ENCODE measurements at regions not wholly inside any gene's neighbourhood (a gene's known extent, or its start where the extent isn't known, plus 50 kb on each side); places are given as distances from the start of the nearest gene placed in this dataset.

GRCh38 chr4:16384576-16384975, 158.3 kb upstream of the TAPT1 start:
- Histone ChIP-seq H3K4me3 (replicated peaks in 1 of 3; ENCODE audit: insufficient read depth in 1 of 3, low read depth in 1 of 3, low read length in 3 of 3) (no peak overlapping the region), H3K79me2 (ENCODE audit: control insufficient read depth, insufficient read depth, low read length) (no peaks in the 10 kb centered on the region), H3K27ac (ENCODE audit: insufficient read depth, low read depth, low read length) (no peak overlapping the region), H3K36me3 (ENCODE audit: control insufficient read depth in 2 of 2, extremely low read depth in 1 of 2, insufficient read depth in 2 of 2, low read length in 2 of 2) (no peaks in the 10 kb centered on the region), H3K9ac (replicated peaks; ENCODE audit: extremely low read depth, insufficient read depth, low read length) (no peak overlapping the region), H2AFZ (ENCODE audit: low read depth, low read length) (no peak overlapping the region), H3K9me1 (replicated peaks; ENCODE audit: control insufficient read depth, extremely low read depth, insufficient read depth, low read length) (no peaks in the 10 kb centered on the region), H3K4me2 (ENCODE audit: insufficient read depth, low read length) (no peak overlapping the region), H3K4me1 (ENCODE audit: control insufficient read depth, extremely low read depth, insufficient read depth, low read length) (no peaks in the 10 kb centered on the region), H3K9me3 (replicated peaks; ENCODE audit: control insufficient read depth, insufficient read depth, low read length) (no peaks in the 10 kb centered on the region), H4K20me1 (replicated peaks; ENCODE audit: control insufficient read depth, extremely low read depth, insufficient read depth, low read length) (no peaks in the 10 kb centered on the region), H3K27me3 (ENCODE audit: control insufficient read depth in 2 of 2, insufficient read depth in 2 of 2, low read length in 2 of 2) (no peaks in the 10 kb centered on the region)
- ChIA-PET POLR2A (no interaction called here), CTCF (no interaction called here)
- no TSS peak for BruUV-seq (replicated peaks)
- no peak for FAIRE-seq
- intact Hi-C loops (cut with micrococcal nuclease) (no loop called here), dilution Hi-C loops (cut with MboI; ENCODE audit: extremely low pct_ligation_motif_present, low sequenced_read_pairs) (no loop called here)
- DNase-seq (ENCODE audit: low read depth, low spot score), result no peak
- TF ChIP-seq FOS (IDR thresholded peaks at IDR 0.05; ENCODE audit: borderline replicate concordance, insufficient read depth, low read length) (no peak), CTCF (IDR thresholded peaks at IDR 0.05; ENCODE audit: extremely low read depth in 1 of 2, insufficient read depth in 1 of 2, low read depth in 1 of 2, low read length in 2 of 2) (no peak), POLR2AphosphoS5 (IDR thresholded peaks at IDR 0.05; ENCODE audit: insufficient read depth, low read depth, low read length) (no peak), GATA2 (IDR thresholded peaks at IDR 0.05; ENCODE audit: insufficient read depth, insufficient read length, low read depth, low read length) (no peak), MAX (IDR thresholded peaks at IDR 0.05; ENCODE audit: insufficient read depth, insufficient read length) (no peak)

- H2AFZ ChIP-seq (ENCODE audit: low read depth, low read length), result no peak overlapping the region
- ChIA-PET POLR2A (no interaction called here), CTCF (no interaction called here)
- no peaks in the 10 kb centered on the region for H3K9me3 ChIP-seq (replicated peaks; ENCODE audit: control insufficient read depth, insufficient read depth, low read length)
- H3K4me3 ChIP-seq (replicated peaks in 1 of 3; ENCODE audit: insufficient read depth in 1 of 3, low read depth in 1 of 3, low read length in 3 of 3), result no peak overlapping the region
- no TSS peak for BruUV-seq (replicated peaks)
- no peak overlapping the region for H3K4me2 ChIP-seq (ENCODE audit: insufficient read depth, low read length)
- H3K4me1 ChIP-seq (ENCODE audit: control insufficient read depth, extremely low read depth, insufficient read depth, low read length), result no peaks in the 10 kb centered on the region
- H3K36me3 ChIP-seq (ENCODE audit: control insufficient read depth in 2 of 2, extremely low read depth in 1 of 2, insufficient read depth in 2 of 2, low read length in 2 of 2), result no peaks in the 10 kb centered on the region
- DNase-seq (ENCODE audit: low read depth, low spot score) (no peak), FAIRE-seq (no peak)
- intact Hi-C loops (cut with micrococcal nuclease) (no loop called here), dilution Hi-C loops (cut with MboI; ENCODE audit: extremely low pct_ligation_motif_present, low sequenced_read_pairs) (no loop called here)
- H4K20me1 ChIP-seq (replicated peaks; ENCODE audit: control insufficient read depth, extremely low read depth, insufficient read depth, low read length), result no peaks in the 10 kb centered on the region
- no peaks in the 10 kb centered on the region for H3K79me2 ChIP-seq (ENCODE audit: control insufficient read depth, insufficient read depth, low read length)
- H3K9me1 ChIP-seq (replicated peaks; ENCODE audit: control insufficient read depth, extremely low read depth, insufficient read depth, low read length), result no peaks in the 10 kb centered on the region
- TF ChIP-seq CTCF (IDR thresholded peaks at IDR 0.05; ENCODE audit: extremely low read depth in 1 of 2, insufficient read depth in 1 of 2, low read depth in 1 of 2, low read length in 2 of 2) (no peak), FOS (IDR thresholded peaks at IDR 0.05; ENCODE audit: borderline replicate concordance, insufficient read depth, low read length) (no peak), EZH2 (IDR thresholded peaks at IDR 0.05; ENCODE audit: borderline replicate concordance, low read depth, low read length, severe bottlenecking) (no peak), GATA2 (IDR thresholded peaks at IDR 0.05; ENCODE audit: insufficient read depth, insufficient read length, low read depth, low read length) (no peak), POLR2A (IDR thresholded peaks at IDR 0.05; ENCODE audit: low read depth, low read length) (no peak), MAX (IDR thresholded peaks at IDR 0.05; ENCODE audit: insufficient read depth, insufficient read length) (no peak), MYC (IDR thresholded peaks at IDR 0.05; ENCODE audit: low read depth, low read length) (no peak), POLR2AphosphoS5 (IDR thresholded peaks at IDR 0.05; ENCODE audit: insufficient read depth, low read depth, low read length) (no peak), JUN (IDR thresholded peaks at IDR 0.05; ENCODE audit: borderline replicate concordance, insufficient read depth, insufficient read length, low read depth) (no peak)
- no peaks in the 10 kb centered on the region for H3K27me3 ChIP-seq (ENCODE audit: control insufficient read depth in 2 of 2, insufficient read depth in 2 of 2, low read length in 2 of 2)
- H3K9ac ChIP-seq (replicated peaks; ENCODE audit: extremely low read depth, insufficient read depth, low read length), result no peak overlapping the region
- no peak overlapping the region for H3K27ac ChIP-seq (ENCODE audit: insufficient read depth, low read depth, low read length)
Observed at GRCh38 chr4:16382571-16382970, 156.3 kb upstream of the TAPT1 start.

All from endothelial cell of umbilical vein (primary cell).